ENCODE measurements at regions not wholly inside any gene's neighbourhood (a gene's known extent, or its start where the extent isn't known, plus 50 kb on each side); places are given as distances from the start of the nearest gene placed in this dataset.

- Histone ChIP-seq H3K36me3 (ENCODE audit: insufficient read depth, low read length) (no peaks in the 10 kb centered on the region), H3K27me3 (ENCODE audit: control insufficient read depth in 1 of 2, insufficient read depth in 2 of 2, low read length in 2 of 2) (no peaks in the 10 kb centered on the region), H3K9ac (ENCODE audit: low read length) (no peak overlapping the region), H3K4me1 (ENCODE audit: insufficient read depth, low read length) (no peaks in the 10 kb centered on the region), H3K9me3 (ENCODE audit: low read length) (no peaks in the 10 kb centered on the region), H3K27ac (ENCODE audit: low read depth, low read length) (no peak overlapping the region), H3K4me3 (ENCODE audit: low read depth in 1 of 2, low read length in 2 of 2) (no peak overlapping the region)
These were observed 406.7 kb downstream of the MLLT3 start for GRCh38 chr9:20215552-20215951.

DNA sequence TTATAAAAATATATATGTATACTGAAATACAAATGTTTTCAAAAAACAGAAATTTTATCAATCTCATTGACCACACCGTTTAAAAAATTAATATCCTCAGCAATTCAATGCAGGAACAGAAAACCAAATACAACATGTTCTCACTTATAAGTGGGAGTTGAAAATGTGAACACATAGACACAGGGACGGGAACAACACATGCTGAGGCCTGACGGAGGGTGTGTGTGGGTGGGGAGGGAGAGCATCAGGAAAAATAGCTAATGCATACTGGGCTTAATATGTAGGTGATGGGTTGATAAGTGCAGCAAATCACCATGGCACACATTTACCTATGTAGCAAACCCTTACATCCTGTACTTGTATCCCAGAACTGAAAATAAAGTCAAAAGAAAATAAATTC lies 409.5 kb downstream of the MLLT3 start:
- H3K27ac ChIP-seq (ENCODE audit: low read depth, low read length), result no peak overlapping the region
- no peaks in the 10 kb centered on the region for H3K27me3 ChIP-seq (ENCODE audit: control insufficient read depth in 1 of 2, insufficient read depth in 2 of 2, low read length in 2 of 2)
- H3K9me3 ChIP-seq (ENCODE audit: low read length), result no peaks in the 10 kb centered on the region

DNA sequence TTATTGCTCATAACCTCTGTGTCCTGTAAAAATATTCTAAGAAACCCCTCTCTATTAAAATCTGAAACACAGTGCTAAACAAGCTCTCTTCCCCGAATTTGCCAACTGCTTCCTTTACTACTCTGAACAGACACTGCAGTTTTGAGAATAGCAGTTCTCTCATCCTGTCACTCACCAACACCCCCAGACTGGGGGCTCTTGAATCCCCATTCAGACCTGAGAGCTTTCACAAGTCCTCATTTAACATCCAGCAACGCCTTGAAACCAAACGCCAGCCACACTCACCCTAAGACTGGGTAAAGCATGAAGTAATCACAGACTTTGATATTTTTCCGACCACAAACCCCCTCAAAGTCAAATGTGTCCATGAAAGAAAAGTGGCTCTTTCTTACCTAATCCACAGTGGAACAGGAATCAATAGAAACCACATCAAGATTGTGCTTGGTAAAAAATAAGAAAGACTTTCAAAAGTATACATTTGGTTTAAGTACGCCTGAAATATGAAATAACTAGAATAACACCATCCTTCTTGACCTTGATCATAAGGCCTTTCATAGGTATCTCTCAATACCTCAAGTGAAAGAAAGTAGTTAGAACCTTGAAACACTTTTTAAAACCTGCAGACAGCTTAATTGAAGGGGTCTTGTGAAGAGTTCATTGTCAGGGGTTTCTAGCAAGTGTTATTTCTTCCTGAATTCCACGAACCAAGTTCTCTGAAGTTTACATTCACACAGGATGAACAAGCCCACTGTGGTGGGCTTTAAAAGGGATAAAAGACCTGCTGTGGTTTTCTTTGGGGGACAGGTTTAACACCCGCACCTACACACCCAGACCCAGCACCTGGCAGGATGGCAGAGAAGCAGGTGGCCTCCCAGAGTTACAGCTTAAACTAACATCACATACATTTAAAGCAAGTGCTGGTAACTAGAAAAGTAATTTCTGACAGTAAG lies 412.6 kb downstream of the MLLT3 start:
- H3K36me3 ChIP-seq (ENCODE audit: insufficient read depth, low read length), result no peaks in the 10 kb centered on the region
- no peaks in the 10 kb centered on the region for H3K4me1 ChIP-seq (ENCODE audit: insufficient read depth, low read length)
- H3K27me3 ChIP-seq (ENCODE audit: control insufficient read depth in 1 of 2, insufficient read depth in 2 of 2, low read length in 2 of 2), result no peaks in the 10 kb centered on the region
- no peak overlapping the region for H3K9ac ChIP-seq (ENCODE audit: low read length)
- no peak overlapping the region for H3K4me3 ChIP-seq (ENCODE audit: low read depth in 1 of 2, low read length in 2 of 2)
- no peak overlapping the region for H3K27ac ChIP-seq (ENCODE audit: low read depth, low read length)
- H3K9me3 ChIP-seq (ENCODE audit: low read length), result no peaks in the 10 kb centered on the region

More for the DNA sequence above, 409.5 kb downstream of the MLLT3 start:
- H3K36me3 ChIP-seq (ENCODE audit: insufficient read depth, low read length), result no peaks in the 10 kb centered on the region
- H3K4me1 ChIP-seq (ENCODE audit: insufficient read depth, low read length), result no peaks in the 10 kb centered on the region
- no peak overlapping the region for H3K4me3 ChIP-seq (ENCODE audit: low read depth in 1 of 2, low read length in 2 of 2)
- H3K9ac ChIP-seq (ENCODE audit: low read length), result no peak overlapping the region

GRCh38 chr9:20208961-20209371 lies 413.3 kb downstream of the MLLT3 start:
- Histone ChIP-seq H3K9ac (ENCODE audit: low read length) (no peak overlapping the region), H3K4me1 (ENCODE audit: insufficient read depth, low read length) (no peaks in the 10 kb centered on the region), H3K36me3 (ENCODE audit: insufficient read depth, low read length) (no peaks in the 10 kb centered on the region), H3K27me3 (ENCODE audit: control insufficient read depth in 1 of 2, insufficient read depth in 2 of 2, low read length in 2 of 2) (no peaks in the 10 kb centered on the region), H3K4me3 (ENCODE audit: low read depth in 1 of 2, low read length in 2 of 2) (no peak overlapping the region), H3K9me3 (ENCODE audit: low read length) (no peaks in the 10 kb centered on the region), H3K27ac (ENCODE audit: low read depth, low read length) (no peak overlapping the region)

DNA sequence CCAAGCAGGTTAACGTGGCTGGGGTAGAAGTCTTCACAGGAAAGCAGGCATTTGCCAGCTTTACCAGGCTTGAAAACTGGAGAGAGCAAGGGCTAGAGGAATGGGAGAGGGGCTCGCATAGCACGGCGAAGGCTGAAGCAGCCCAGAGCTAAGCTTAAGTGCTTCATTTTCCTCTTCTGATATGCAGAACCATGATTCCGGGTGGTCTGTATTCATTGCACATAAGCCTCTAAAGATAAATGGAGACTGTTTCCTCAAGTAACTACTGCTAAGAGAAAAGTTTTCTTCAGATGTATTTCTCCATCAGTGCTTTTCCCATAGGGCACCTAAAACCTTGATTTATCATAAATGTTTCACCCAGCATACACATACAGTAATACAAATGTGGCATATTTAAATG lies 414.1 kb downstream of the MLLT3 start:
- Histone ChIP-seq H3K27ac (ENCODE audit: low read depth, low read length) (no peak overlapping the region), H3K4me1 (ENCODE audit: insufficient read depth, low read length) (no peaks in the 10 kb centered on the region), H3K36me3 (ENCODE audit: insufficient read depth, low read length) (no peaks in the 10 kb centered on the region), H3K9me3 (ENCODE audit: low read length) (no peaks in the 10 kb centered on the region), H3K27me3 (ENCODE audit: control insufficient read depth in 1 of 2, insufficient read depth in 2 of 2, low read length in 2 of 2) (no peaks in the 10 kb centered on the region), H3K4me3 (ENCODE audit: low read depth in 1 of 2, low read length in 2 of 2) (no peak overlapping the region), H3K9ac (ENCODE audit: low read length) (no peak overlapping the region)

GRCh38 chr9:20207176-20207575 lies 415.1 kb downstream of the MLLT3 start:
- Histone ChIP-seq H3K9ac (ENCODE audit: low read length) (no peak overlapping the region), H3K4me1 (ENCODE audit: insufficient read depth, low read length) (no peaks in the 10 kb centered on the region), H3K36me3 (ENCODE audit: insufficient read depth, low read length) (no peaks in the 10 kb centered on the region), H3K9me3 (ENCODE audit: low read length) (no peaks in the 10 kb centered on the region), H3K27ac (ENCODE audit: low read depth, low read length) (no peak overlapping the region), H3K27me3 (ENCODE audit: control insufficient read depth in 1 of 2, insufficient read depth in 2 of 2, low read length in 2 of 2) (no peaks in the 10 kb centered on the region), H3K4me3 (ENCODE audit: low read depth in 1 of 2, low read length in 2 of 2) (no peak overlapping the region)

DNA sequence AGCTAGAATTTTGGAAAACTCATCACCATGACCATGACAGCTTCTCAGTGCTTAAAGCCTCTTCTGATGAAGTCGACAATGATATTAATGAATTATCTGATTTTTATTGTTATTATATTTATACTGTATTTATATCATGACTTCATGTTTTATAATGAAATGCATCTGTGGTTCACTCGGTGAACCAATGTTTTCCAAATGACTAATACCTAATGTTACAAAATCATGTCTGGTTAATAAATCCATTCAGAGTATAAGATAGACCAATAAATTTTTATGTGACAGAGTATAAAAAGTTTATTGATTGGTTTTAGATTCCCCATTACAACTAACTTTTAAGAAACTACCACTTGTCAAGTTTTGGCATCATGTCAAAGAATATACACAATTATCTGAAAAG lies 416.5 kb downstream of the MLLT3 start:
- Histone ChIP-seq H3K4me1 (ENCODE audit: insufficient read depth, low read length) (no peaks in the 10 kb centered on the region), H3K36me3 (ENCODE audit: insufficient read depth, low read length) (no peaks in the 10 kb centered on the region), H3K27ac (ENCODE audit: low read depth, low read length) (no peak overlapping the region), H3K9ac (ENCODE audit: low read length) (no peak overlapping the region), H3K4me3 (ENCODE audit: low read depth in 1 of 2, low read length in 2 of 2) (no peak overlapping the region), H3K9me3 (ENCODE audit: low read length) (no peaks in the 10 kb centered on the region), H3K27me3 (ENCODE audit: control insufficient read depth in 1 of 2, insufficient read depth in 2 of 2, low read length in 2 of 2) (no peaks in the 10 kb centered on the region)

DNA sequence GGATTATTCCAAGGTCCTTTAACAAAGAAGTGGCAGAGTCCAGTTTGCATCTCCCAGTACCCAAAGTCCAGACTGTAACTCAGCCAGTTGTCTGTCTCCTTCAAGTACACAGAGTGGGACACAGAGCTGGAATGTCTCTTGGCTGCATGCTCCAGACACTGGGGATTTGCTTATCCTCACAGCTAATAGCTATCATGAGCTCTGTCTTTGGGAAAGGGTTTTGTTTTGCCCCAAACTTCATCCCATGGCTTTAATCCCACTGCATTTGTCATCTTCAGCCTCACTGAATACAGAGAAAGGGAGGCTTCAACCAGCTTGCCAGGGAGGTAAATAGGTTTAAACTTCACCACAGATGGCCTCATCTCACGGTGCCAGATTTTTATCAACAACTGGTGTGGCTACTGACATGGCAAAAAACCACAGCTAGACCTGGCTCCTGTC lies 412.2 kb upstream of the SLC24A2 start:
- Histone ChIP-seq H3K27me3 (ENCODE audit: control insufficient read depth in 1 of 2, insufficient read depth in 2 of 2, low read length in 2 of 2) (no peaks in the 10 kb centered on the region), H3K36me3 (ENCODE audit: insufficient read depth, low read length) (no peaks in the 10 kb centered on the region), H3K27ac (ENCODE audit: low read depth, low read length) (no peak overlapping the region), H3K4me1 (ENCODE audit: insufficient read depth, low read length) (no peaks in the 10 kb centered on the region), H3K9ac (ENCODE audit: low read length) (no peak overlapping the region), H3K9me3 (ENCODE audit: low read length) (no peaks in the 10 kb centered on the region), H3K4me3 (ENCODE audit: low read depth in 1 of 2, low read length in 2 of 2) (no peak overlapping the region)

- Histone ChIP-seq H3K4me1 (ENCODE audit: insufficient read depth, low read length) (no peaks in the 10 kb centered on the region), H3K4me3 (ENCODE audit: low read depth in 1 of 2, low read length in 2 of 2) (no peak overlapping the region), H3K36me3 (ENCODE audit: insufficient read depth, low read length) (no peaks in the 10 kb centered on the region), H3K27ac (ENCODE audit: low read depth, low read length) (no peak overlapping the region), H3K9ac (ENCODE audit: low read length) (no peak overlapping the region), H3K27me3 (ENCODE audit: control insufficient read depth in 1 of 2, insufficient read depth in 2 of 2, low read length in 2 of 2) (no peaks in the 10 kb centered on the region), H3K9me3 (ENCODE audit: low read length) (no peaks in the 10 kb centered on the region)
These were observed 411.7 kb upstream of the SLC24A2 start for GRCh38 chr9:20200581-20200980.

GRCh38 chr9:20199111-20199510 lies 410.3 kb upstream of the SLC24A2 start:
- Histone ChIP-seq H3K27ac (ENCODE audit: low read depth, low read length) (no peak overlapping the region), H3K4me3 (ENCODE audit: low read depth in 1 of 2, low read length in 2 of 2) (no peak overlapping the region), H3K36me3 (ENCODE audit: insufficient read depth, low read length) (no peaks in the 10 kb centered on the region)

GRCh38 chr9:20197976-20198685 lies 409.3 kb upstream of the SLC24A2 start:
- H3K4me3 ChIP-seq (ENCODE audit: low read depth in 1 of 2, low read length in 2 of 2), result no peak overlapping the region
- H3K9ac ChIP-seq (ENCODE audit: low read length), result no peak overlapping the region
- H3K27me3 ChIP-seq (ENCODE audit: control insufficient read depth in 1 of 2, insufficient read depth in 2 of 2, low read length in 2 of 2), result no peaks in the 10 kb centered on the region
- H3K36me3 ChIP-seq (ENCODE audit: insufficient read depth, low read length), result no peaks in the 10 kb centered on the region
- H3K4me1 ChIP-seq (ENCODE audit: insufficient read depth, low read length), result no peaks in the 10 kb centered on the region
- H3K27ac ChIP-seq (ENCODE audit: low read depth, low read length), result no peak overlapping the region
- H3K9me3 ChIP-seq (ENCODE audit: low read length), result no peaks in the 10 kb centered on the region

More at GRCh38 chr9:20199111-20199510, 410.3 kb upstream of the SLC24A2 start:
- Histone ChIP-seq H3K27me3 (ENCODE audit: control insufficient read depth in 1 of 2, insufficient read depth in 2 of 2, low read length in 2 of 2) (no peaks in the 10 kb centered on the region), H3K9me3 (ENCODE audit: low read length) (no peaks in the 10 kb centered on the region), H3K9ac (ENCODE audit: low read length) (no peak overlapping the region), H3K4me1 (ENCODE audit: insufficient read depth, low read length) (no peaks in the 10 kb centered on the region)
